ENCODE measurements at regions not wholly inside any gene's neighbourhood (a gene's known extent, or its start where the extent isn't known, plus 50 kb on each side); places are given as distances from the start of the nearest gene placed in this dataset.

DNA sequence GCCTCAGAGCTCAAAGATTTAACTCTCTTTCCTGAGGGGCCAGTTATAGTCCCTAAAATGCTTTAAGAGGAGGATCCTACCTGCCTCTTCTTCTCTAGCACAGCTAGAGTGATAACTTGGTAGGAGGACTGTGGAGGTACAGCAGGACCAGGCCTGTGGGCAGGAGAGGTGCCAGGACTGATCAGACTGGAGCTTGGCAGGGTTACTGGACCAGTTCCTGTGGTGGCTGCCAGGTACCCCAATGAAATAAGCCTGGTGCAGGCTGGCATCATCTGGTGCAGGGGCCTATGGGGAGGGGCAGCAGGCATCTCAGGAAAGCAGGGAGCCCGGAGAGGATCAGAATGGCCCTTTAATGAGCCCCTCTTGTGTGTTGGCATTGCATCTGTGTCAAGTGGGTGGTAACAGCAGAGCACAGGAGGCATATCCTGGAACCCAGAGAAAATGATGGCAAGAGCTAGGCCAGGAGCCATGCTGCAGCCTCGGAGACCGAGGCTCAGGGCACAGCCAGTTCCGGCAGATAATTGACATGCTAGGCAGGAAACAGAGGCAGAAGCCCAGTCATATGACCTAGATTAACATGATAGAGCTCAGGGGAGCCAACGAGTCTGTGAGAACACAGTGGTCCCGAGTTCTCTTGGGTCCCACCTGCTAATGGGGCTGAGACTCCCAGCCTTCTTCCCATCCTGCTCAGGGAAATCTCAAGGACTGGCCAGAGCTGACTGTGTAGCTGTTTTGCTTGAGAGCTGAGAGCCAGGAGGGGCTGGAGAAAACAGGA is 187.5 kb upstream of the ZBED5 start:
- ChIA-PET CTCF (no interaction called here), POLR2A (no interaction called here)
- DNase-seq (ENCODE audit: extremely low spot score): no peak
- TF ChIP-seq CTBP1 (IDR thresholded peaks at IDR 0.05; ENCODE audit: borderline replicate concordance) (no peak), LEF1 (IDR thresholded peaks at IDR 0.05; ENCODE audit: borderline replicate concordance) (no peak), FOXM1 (IDR thresholded peaks at IDR 0.05; ENCODE audit: borderline replicate concordance) (no peak), SUZ12 (IDR thresholded peaks at IDR 0.05) (no peak), ELF4 (IDR thresholded peaks at IDR 0.05) (no peak), BHLHE40 (IDR thresholded peaks at IDR 0.05; ENCODE audit: borderline replicate concordance) (no peak), SP1 (IDR thresholded peaks at IDR 0.05) (no peak), L3MBTL2 (conservative IDR thresholded peaks at IDR 0.05) (no peak), PKNOX1 (IDR thresholded peaks at IDR 0.05) (no peak), ZNF384 (IDR thresholded peaks at IDR 0.05) (no peak), TARDBP (IDR thresholded peaks at IDR 0.05) (no peak), HDGF (IDR thresholded peaks at IDR 0.05; ENCODE audit: borderline replicate concordance) (no peak), FOXA1 (IDR thresholded peaks at IDR 0.05) (no peak), NFRKB (IDR thresholded peaks at IDR 0.05) (no peak)

- no peak for DNase-seq (ENCODE audit: extremely low spot score)
- no peak for TF ChIP-seq HDGF (IDR thresholded peaks at IDR 0.05; ENCODE audit: borderline replicate concordance)
- TF ChIP-seq FOXM1 (IDR thresholded peaks at IDR 0.05; ENCODE audit: borderline replicate concordance): no peak
- TF ChIP-seq BHLHE40 (IDR thresholded peaks at IDR 0.05; ENCODE audit: borderline replicate concordance): no peak
- TF ChIP-seq TARDBP (IDR thresholded peaks at IDR 0.05): no peak
- TF ChIP-seq L3MBTL2 (conservative IDR thresholded peaks at IDR 0.05): no peak
- TF ChIP-seq SUZ12 (IDR thresholded peaks at IDR 0.05): no peak
- TF ChIP-seq SP1 (IDR thresholded peaks at IDR 0.05): no peak
- no peak for TF ChIP-seq LEF1 (IDR thresholded peaks at IDR 0.05; ENCODE audit: borderline replicate concordance)
- TF ChIP-seq ARNT (IDR thresholded peaks at IDR 0.05): no peak
- no peak for TF ChIP-seq ELF4 (IDR thresholded peaks at IDR 0.05)
- no peak for TF ChIP-seq NFRKB (IDR thresholded peaks at IDR 0.05)
- no peak for TF ChIP-seq FOXA1 (IDR thresholded peaks at IDR 0.05)
- ChIA-PET POLR2A (no interaction called here), CTCF (no interaction called here)
These were observed 186.4 kb upstream of the ZBED5 start for GRCh38 chr11:11044137-11044855.

DNA sequence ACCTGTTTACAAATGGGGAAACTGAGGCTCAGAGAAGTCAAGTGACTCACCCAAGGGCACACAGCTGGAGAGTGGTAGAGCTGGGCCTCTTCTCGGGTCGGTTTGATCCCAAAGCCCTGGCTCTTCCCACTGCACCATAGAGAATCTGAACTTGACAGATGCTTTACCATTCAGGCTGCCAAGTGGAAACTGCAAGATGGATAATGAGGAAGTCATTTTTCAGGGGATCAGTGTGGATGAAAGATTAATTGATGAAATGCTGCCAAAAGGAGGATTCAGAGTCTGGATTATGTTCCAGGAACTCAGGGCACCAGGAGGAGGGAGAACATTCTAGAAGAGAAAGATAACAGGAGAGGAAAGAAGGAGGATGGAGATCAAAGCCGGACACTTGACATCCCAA is 185.9 kb upstream of the ZBED5 start:
- no peak for DNase-seq (ENCODE audit: extremely low spot score)
- CTCF ChIA-PET: no interaction called here
- POLR2A ChIA-PET: no interaction called here
- TF ChIP-seq BHLHE40 (IDR thresholded peaks at IDR 0.05; ENCODE audit: borderline replicate concordance) (no peak), FOXM1 (IDR thresholded peaks at IDR 0.05; ENCODE audit: borderline replicate concordance) (no peak), L3MBTL2 (conservative IDR thresholded peaks at IDR 0.05) (no peak), SP1 (IDR thresholded peaks at IDR 0.05) (no peak), FOXA1 (IDR thresholded peaks at IDR 0.05) (no peak), ZNF384 (IDR thresholded peaks at IDR 0.05) (no peak), ELF4 (IDR thresholded peaks at IDR 0.05) (no peak), SUZ12 (IDR thresholded peaks at IDR 0.05) (no peak), NFRKB (IDR thresholded peaks at IDR 0.05) (no peak), FOXK2 (IDR thresholded peaks at IDR 0.05) (no peak), TARDBP (IDR thresholded peaks at IDR 0.05) (no peak), PKNOX1 (IDR thresholded peaks at IDR 0.05) (no peak), ARNT (IDR thresholded peaks at IDR 0.05) (no peak), LEF1 (IDR thresholded peaks at IDR 0.05; ENCODE audit: borderline replicate concordance) (no peak), HDGF (IDR thresholded peaks at IDR 0.05; ENCODE audit: borderline replicate concordance) (no peak)

GRCh38 chr11:11039208-11039965 is 181.5 kb upstream of the ZBED5 start:
- CTCF ChIA-PET: interaction anchor here (0.6 kb wide), 1 partner anchor 138 kb away, joined by 3 read pairs; no protein-coding TSS in a partner anchor
- POLR2A ChIA-PET: no interaction called here
- DNase-seq (ENCODE audit: extremely low spot score): no peak

More at GRCh38 chr11:11039208-11039965, 181.5 kb upstream of the ZBED5 start:
- TF ChIP-seq FOXK2 (IDR thresholded peaks at IDR 0.05): no peak
- no peak for TF ChIP-seq PKNOX1 (IDR thresholded peaks at IDR 0.05)
- TF ChIP-seq FOXA1 (IDR thresholded peaks at IDR 0.05): no peak
- TF ChIP-seq FOXM1 (IDR thresholded peaks at IDR 0.05; ENCODE audit: borderline replicate concordance): no peak
- TF ChIP-seq ELF4 (IDR thresholded peaks at IDR 0.05): no peak
- no peak for TF ChIP-seq TARDBP (IDR thresholded peaks at IDR 0.05)
- TF ChIP-seq L3MBTL2 (conservative IDR thresholded peaks at IDR 0.05): no peak
- no peak for TF ChIP-seq HDGF (IDR thresholded peaks at IDR 0.05; ENCODE audit: borderline replicate concordance)
- no peak for TF ChIP-seq ZNF384 (IDR thresholded peaks at IDR 0.05)
- no peak for TF ChIP-seq ARNT (IDR thresholded peaks at IDR 0.05)
- TF ChIP-seq CTBP1 (IDR thresholded peaks at IDR 0.05; ENCODE audit: borderline replicate concordance): no peak
- TF ChIP-seq LEF1 (IDR thresholded peaks at IDR 0.05; ENCODE audit: borderline replicate concordance): no peak
- TF ChIP-seq BHLHE40 (IDR thresholded peaks at IDR 0.05; ENCODE audit: borderline replicate concordance): no peak
- TF ChIP-seq SUZ12 (IDR thresholded peaks at IDR 0.05): no peak
- no peak for TF ChIP-seq SP1 (IDR thresholded peaks at IDR 0.05)
- no peak for TF ChIP-seq NFRKB (IDR thresholded peaks at IDR 0.05)
